Neural progenitor cell (in vitro differentiated cells): ENCODE measurements at regions not wholly inside any gene's neighbourhood (a gene's known extent, or its start where the extent isn't known, plus 50 kb on each side); places are given as distances from the start of the nearest gene placed in this dataset.

ENCODE experiments used
- CTCF ChIP-seq: fragments of 200-600 bp; sonication (generic); IDR thresholded peaks from 2 replicates; pipeline ENCODE4 v1.5.1; 2017; ENCODE audit warnings: antibody characterized with exemption, mild to moderate bottlenecking
- EZH2phosphoT487 ChIP-seq: fragments of 200-600 bp; sonication (generic); IDR thresholded peaks from 2 replicates; pipeline ENCODE4 v1.6.1; 2017; ENCODE audit warnings: antibody characterized with exemption

GRCh38 chr10:121138918-121139317 is 287.8 kb downstream of the WDR11 start:
- no peak for TF ChIP-seq CTCF
- no peak for TF ChIP-seq EZH2phosphoT487
